Dedifferentiated amniotic fluid mesenchymal stem cell (primary cell): ENCODE measurements at regions not wholly inside any gene's neighbourhood (a gene's known extent, or its start where the extent isn't known, plus 50 kb on each side); places are given as distances from the start of the nearest gene placed in this dataset.

Source experiments
- DNase-seq: peaks from one replicate; pipeline ENCODE4 v3.0.0-alpha.2; 2016; ENCODE audit errors: extremely low spot score

GRCh38 chr22:27681037-27681436, 120.5 kb downstream of the MN1 start:
- no peak for DNase-seq

GRCh38 chr22:27682437-27682836, 119.1 kb downstream of the MN1 start:
- DNase-seq, result no peak

- DNase-seq, result no peak
These were observed 116.7 kb downstream of the MN1 start for GRCh38 chr22:27684901-27685300.

GRCh38 chr22:27685515-27685914, 116.0 kb downstream of the MN1 start:
- DNase-seq, result no peak

- DNase-seq, result no peak
These were observed 115.6 kb downstream of the MN1 start for GRCh38 chr22:27685970-27686369.

GRCh38 chr22:27686534-27686933, 115.0 kb downstream of the MN1 start:
- DNase-seq, result peak; percentile 62

- DNase-seq, result no peak
These were observed 113.5 kb downstream of the MN1 start for GRCh38 chr22:27687984-27688545.

GRCh38 chr22:27689664-27690063, 111.9 kb downstream of the MN1 start:
- DNase-seq, result no peak

- no peak for DNase-seq
These were observed 111.0 kb downstream of the MN1 start for GRCh38 chr22:27690599-27690998.

GRCh38 chr22:27692243-27692642, 109.3 kb downstream of the MN1 start:
- DNase-seq, result no peak

GRCh38 chr22:27695925-27696324, 105.6 kb downstream of the MN1 start:
- no peak for DNase-seq

GRCh38 chr22:27697888-27698287, 103.7 kb downstream of the MN1 start:
- no peak for DNase-seq
